ENCODE measurements at regions not wholly inside any gene's neighbourhood (a gene's known extent, or its start where the extent isn't known, plus 50 kb on each side); places are given as distances from the start of the nearest gene placed in this dataset.

GRCh38 chr13:44131069-44131614 is 242.5 kb upstream of the SERP2 start:
- Histone ChIP-seq H3K9me3 (ENCODE audit: control insufficient read depth in 4 of 4, insufficient read depth in 3 of 4, low read length in 3 of 4) (no peaks in the 10 kb centered on the region), H3K27ac (ENCODE audit: low read depth in 1 of 2, low read length in 1 of 2) (no peak overlapping the region), H3K9ac (ENCODE audit: insufficient read depth in 1 of 2, low read length in 2 of 2) (no peak overlapping the region), H3K4me3 (no peak overlapping the region), H3K36me3 (ENCODE audit: control insufficient read depth in 4 of 4, insufficient read depth in 4 of 4, low read length in 4 of 4) (no peaks in the 10 kb centered on the region), H3K27me3 (ENCODE audit: control insufficient read depth in 3 of 3, insufficient read depth in 3 of 3, low read length in 2 of 3) (no peaks in the 10 kb centered on the region), H3K4me1 (ENCODE audit: control insufficient read depth in 5 of 5, insufficient read depth in 5 of 5, low read length in 5 of 5) (peaks cover 0 to 14% (median 4%) of the 10 kb centered on the region in 5 donors)
- DNase-seq (no peak), ATAC-seq (ENCODE audit: insufficient read depth, low FRiP score) (no peak)
- 97 to 98% methylated on average over 5 of the region's 5 CpGs for WGBS, 2 donors
- TF ChIP-seq, protein P1, sequence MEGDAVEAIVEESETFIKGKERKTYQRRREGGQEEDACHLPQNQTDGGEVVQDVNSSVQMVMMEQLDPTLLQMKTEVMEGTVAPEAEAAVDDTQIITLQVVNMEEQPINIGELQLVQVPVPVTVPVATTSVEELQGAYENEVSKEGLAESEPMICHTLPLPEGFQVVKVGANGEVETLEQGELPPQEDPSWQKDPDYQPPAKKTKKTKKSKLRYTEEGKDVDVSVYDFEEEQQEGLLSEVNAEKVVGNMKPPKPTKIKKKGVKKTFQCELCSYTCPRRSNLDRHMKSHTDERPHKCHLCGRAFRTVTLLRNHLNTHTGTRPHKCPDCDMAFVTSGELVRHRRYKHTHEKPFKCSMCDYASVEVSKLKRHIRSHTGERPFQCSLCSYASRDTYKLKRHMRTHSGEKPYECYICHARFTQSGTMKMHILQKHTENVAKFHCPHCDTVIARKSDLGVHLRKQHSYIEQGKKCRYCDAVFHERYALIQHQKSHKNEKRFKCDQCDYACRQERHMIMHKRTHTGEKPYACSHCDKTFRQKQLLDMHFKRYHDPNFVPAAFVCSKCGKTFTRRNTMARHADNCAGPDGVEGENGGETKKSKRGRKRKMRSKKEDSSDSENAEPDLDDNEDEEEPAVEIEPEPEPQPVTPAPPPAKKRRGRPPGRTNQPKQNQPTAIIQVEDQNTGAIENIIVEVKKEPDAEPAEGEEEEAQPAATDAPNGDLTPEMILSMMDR (IDR thresholded peaks at IDR 0.05; ENCODE audit: control extremely low read depth, extremely low read depth), result no peak

GRCh38 chr13:44132710-44133109 is 240.9 kb upstream of the SERP2 start:
- WGBS, 2 donors, result 47 to 55% methylated on average over 6 of the region's 6 CpGs
- Histone ChIP-seq H3K9ac (ENCODE audit: insufficient read depth in 1 of 2, low read length in 2 of 2) (no peak overlapping the region), H3K36me3 (ENCODE audit: control insufficient read depth in 4 of 4, insufficient read depth in 4 of 4, low read length in 4 of 4) (no peaks in the 10 kb centered on the region), H3K9me3 (ENCODE audit: control insufficient read depth in 4 of 4, insufficient read depth in 3 of 4, low read length in 3 of 4) (no peaks in the 10 kb centered on the region), H3K27ac (ENCODE audit: low read depth in 1 of 2, low read length in 1 of 2) (peak overlapping the region; percentile 34 to 92), H3K4me1 (ENCODE audit: control insufficient read depth in 5 of 5, insufficient read depth in 5 of 5, low read length in 5 of 5) (peaks cover 0 to 20% (median 5%) of the 10 kb centered on the region in 5 donors), H3K4me3 (no peak overlapping the region), H3K27me3 (ENCODE audit: control insufficient read depth in 3 of 3, insufficient read depth in 3 of 3, low read length in 2 of 3) (no peaks in the 10 kb centered on the region)
- ATAC-seq (ENCODE audit: insufficient read depth, low FRiP score) (peak; percentile 82), DNase-seq (no peak)
- TF ChIP-seq, protein P1 (IDR thresholded peaks at IDR 0.05; ENCODE audit: control extremely low read depth, extremely low read depth), result no peak

- DNase-seq (no peak), ATAC-seq (ENCODE audit: insufficient read depth, low FRiP score) (no peak)
- TF ChIP-seq, protein P1 (IDR thresholded peaks at IDR 0.05; ENCODE audit: control extremely low read depth, extremely low read depth), result no peak
- Histone ChIP-seq H3K9me3 (ENCODE audit: control insufficient read depth in 4 of 4, insufficient read depth in 3 of 4, low read length in 3 of 4) (no peaks in the 10 kb centered on the region), H3K4me3 (no peak overlapping the region), H3K9ac (ENCODE audit: insufficient read depth in 1 of 2, low read length in 2 of 2) (no peak overlapping the region), H3K27ac (ENCODE audit: low read depth in 1 of 2, low read length in 1 of 2) (peak overlapping the region in 1 of 2 donors; percentile 50), H3K4me1 (ENCODE audit: control insufficient read depth in 5 of 5, insufficient read depth in 5 of 5, low read length in 5 of 5) (peaks cover 0 to 15% (median 5%) of the 10 kb centered on the region in 5 donors), H3K36me3 (ENCODE audit: control insufficient read depth in 4 of 4, insufficient read depth in 4 of 4, low read length in 4 of 4) (no peaks in the 10 kb centered on the region), H3K27me3 (ENCODE audit: control insufficient read depth in 3 of 3, insufficient read depth in 3 of 3, low read length in 2 of 3) (no peaks in the 10 kb centered on the region)
- 79 to 87% methylated on average over 3 of the region's 3 CpGs for WGBS, 2 donors
These were observed 240.0 kb upstream of the SERP2 start for GRCh38 chr13:44133626-44134025.

- no peak overlapping the region for H3K4me3 ChIP-seq
- no peak for DNase-seq
- H3K36me3 ChIP-seq (ENCODE audit: control insufficient read depth in 4 of 4, insufficient read depth in 4 of 4, low read length in 4 of 4), result no peaks in the 10 kb centered on the region
- H3K9ac ChIP-seq (ENCODE audit: insufficient read depth in 1 of 2, low read length in 2 of 2), result no peak overlapping the region
- ATAC-seq (ENCODE audit: insufficient read depth, low FRiP score), result no peak
- H3K9me3 ChIP-seq (ENCODE audit: control insufficient read depth in 4 of 4, insufficient read depth in 3 of 4, low read length in 3 of 4), result no peaks in the 10 kb centered on the region
- peaks cover 0 to 11% (median 5%) of the 10 kb centered on the region in 5 donors for H3K4me1 ChIP-seq (ENCODE audit: control insufficient read depth in 5 of 5, insufficient read depth in 5 of 5, low read length in 5 of 5)
- H3K27ac ChIP-seq (ENCODE audit: low read depth in 1 of 2, low read length in 1 of 2), result no peak overlapping the region
- no peaks in the 10 kb centered on the region for H3K27me3 ChIP-seq (ENCODE audit: control insufficient read depth in 3 of 3, insufficient read depth in 3 of 3, low read length in 2 of 3)
- 91 to 97% methylated on average over 1 of the region's 1 CpG for WGBS, 2 donors
- TF ChIP-seq, protein P1 (IDR thresholded peaks at IDR 0.05; ENCODE audit: control extremely low read depth, extremely low read depth), result no peak
These were observed 238.1 kb upstream of the SERP2 start for GRCh38 chr13:44135566-44135965.
